ENCODE measurements at regions not wholly inside any gene's neighbourhood (a gene's known extent, or its start where the extent isn't known, plus 50 kb on each side); places are given as distances from the start of the nearest gene placed in this dataset.

- TF ChIP-seq ZNF274 (IDR thresholded peaks at IDR 0.05; ENCODE audit: low read depth, low read length) = no peak
- no peak for TF ChIP-seq YY1 (IDR thresholded peaks at IDR 0.05; ENCODE audit: insufficient read depth, insufficient read length)
- no peak for TF ChIP-seq SUZ12 (IDR thresholded peaks at IDR 0.05; ENCODE audit: extremely low read depth, insufficient read depth, insufficient read length)
Observed at GRCh38 chr4:20430259-20430941, 178.7 kb downstream of the SLIT2 start.
